Activated B cell treated with CpG ODN at 0.5 μM for 24 hours (primary cell): ENCODE measurements at regions not wholly inside any gene's neighbourhood (a gene's known extent, or its start where the extent isn't known, plus 50 kb on each side); places are given as distances from the start of the nearest gene placed in this dataset.

Source experiments
- ATAC-seq: fragments of 200-7000 bp; cut with Tn5 transposase; one replicate; pipeline ENCODE4 v1.10.0; 2021; ENCODE audit warnings: low read depth, mild to moderate bottlenecking, moderate library complexity
- CTCF ChIA-PET: fragments of 350-600 bp; sonication (Branson Sonifier 250); formaldehyde crosslinking; loops from one replicate; lab custom pipeline; 2021; ENCODE audit warnings: antibody characterized with exemption; lab: Charles Lee
- POLR2A ChIA-PET: fragments of 350-600 bp; sonication (Branson Sonifier 250); formaldehyde crosslinking; loops from one replicate; lab custom pipeline; 2021; ENCODE audit warnings: antibody characterized with exemption; lab: Charles Lee
- DNase-seq: peaks from one replicate; pipeline ENCODE4 v3.0.0; 2022
- H3K27ac Mint-ChIP-seq: one replicate; pipeline ENCODE4 v1.8.0; 2020; ENCODE audit warnings: mixed read lengths
- H3K27me3 Mint-ChIP-seq: one replicate; pipeline ENCODE4 v1.8.0; 2021; ENCODE audit warnings: mixed read lengths
- H3K36me3 Mint-ChIP-seq: one replicate; pipeline ENCODE4 v1.8.0; 2021; ENCODE audit warnings: low read depth, mixed read lengths
- H3K4me1 Mint-ChIP-seq: one replicate; pipeline ENCODE4 v1.8.0; 2021; ENCODE audit warnings: mixed read lengths
- H3K4me3 Mint-ChIP-seq: one replicate; pipeline ENCODE4 v1.8.0; 2020; ENCODE audit warnings: mild to moderate bottlenecking, mixed read lengths
- H3K9me3 Mint-ChIP-seq: one replicate; pipeline ENCODE4 v1.8.0; 2020; ENCODE audit warnings: mixed read lengths
- intact Hi-C: fragments of 100-400 bp; cut with micrococcal nuclease; formaldehyde crosslinking; loops from one replicate; pipeline ENCODE4 v1.15.1; 2024
- TF ChIP-seq, protein P1 (sequence below): fragments of 200-600 bp; IDR thresholded peaks from one replicate; pipeline ENCODE4 v1.8.0; 2022; ENCODE audit warnings: antibody characterized with exemption, mild to moderate bottlenecking

GRCh38 chr6:137286916-137287315, 67.7 kb upstream of the IFNGR1 start:
- DNase-seq = no peak
- peaks cover 41% of the 10 kb centered on the region for H3K4me1 Mint-ChIP-seq
- intact Hi-C loops = no loop called here
- TF ChIP-seq, protein P1, sequence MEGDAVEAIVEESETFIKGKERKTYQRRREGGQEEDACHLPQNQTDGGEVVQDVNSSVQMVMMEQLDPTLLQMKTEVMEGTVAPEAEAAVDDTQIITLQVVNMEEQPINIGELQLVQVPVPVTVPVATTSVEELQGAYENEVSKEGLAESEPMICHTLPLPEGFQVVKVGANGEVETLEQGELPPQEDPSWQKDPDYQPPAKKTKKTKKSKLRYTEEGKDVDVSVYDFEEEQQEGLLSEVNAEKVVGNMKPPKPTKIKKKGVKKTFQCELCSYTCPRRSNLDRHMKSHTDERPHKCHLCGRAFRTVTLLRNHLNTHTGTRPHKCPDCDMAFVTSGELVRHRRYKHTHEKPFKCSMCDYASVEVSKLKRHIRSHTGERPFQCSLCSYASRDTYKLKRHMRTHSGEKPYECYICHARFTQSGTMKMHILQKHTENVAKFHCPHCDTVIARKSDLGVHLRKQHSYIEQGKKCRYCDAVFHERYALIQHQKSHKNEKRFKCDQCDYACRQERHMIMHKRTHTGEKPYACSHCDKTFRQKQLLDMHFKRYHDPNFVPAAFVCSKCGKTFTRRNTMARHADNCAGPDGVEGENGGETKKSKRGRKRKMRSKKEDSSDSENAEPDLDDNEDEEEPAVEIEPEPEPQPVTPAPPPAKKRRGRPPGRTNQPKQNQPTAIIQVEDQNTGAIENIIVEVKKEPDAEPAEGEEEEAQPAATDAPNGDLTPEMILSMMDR = no peak
- no peak overlapping the region for H3K4me3 Mint-ChIP-seq
- ChIA-PET POLR2A (no interaction called here), CTCF (interaction anchor here (2.0 kb wide), 1 partner anchor 210 kb away, joined by 6 read pairs; no protein-coding TSS in a partner anchor)
- no peaks in the 10 kb centered on the region for H3K27me3 Mint-ChIP-seq
- no peak overlapping the region for H3K27ac Mint-ChIP-seq
- H3K36me3 Mint-ChIP-seq = no peaks in the 10 kb centered on the region
- no peaks in the 10 kb centered on the region for H3K9me3 Mint-ChIP-seq
- ATAC-seq = no peak

DNA sequence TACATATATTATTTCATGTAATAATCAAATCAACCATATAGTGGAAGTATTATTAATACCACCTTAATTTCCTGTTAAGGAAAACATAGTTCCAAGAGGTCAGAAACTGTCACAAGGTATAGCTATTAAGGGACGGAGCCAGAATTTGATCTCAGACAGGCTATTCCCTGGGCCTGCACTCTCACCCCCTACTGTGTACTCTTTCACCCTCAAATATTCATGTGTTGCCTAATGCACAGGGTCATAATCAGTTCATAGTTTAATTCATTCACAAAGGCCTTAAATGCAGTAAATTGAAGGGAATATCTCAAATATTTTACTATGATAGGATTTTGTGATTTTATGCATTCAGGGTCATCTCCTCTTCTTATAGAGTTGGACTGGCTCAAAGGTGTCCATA, 67.2 kb upstream of the IFNGR1 start:
- ChIA-PET CTCF (interaction anchor here (2.0 kb wide), 1 partner anchor 209 kb away, joined by 6 read pairs; no protein-coding TSS in a partner anchor), POLR2A (no interaction called here)
- TF ChIP-seq, protein P1 = no peak
- Mint-ChIP-seq H3K4me3 (no peak overlapping the region), H3K9me3 (no peaks in the 10 kb centered on the region), H3K36me3 (no peaks in the 10 kb centered on the region), H3K4me1 (peaks cover 40% of the 10 kb centered on the region), H3K27me3 (no peaks in the 10 kb centered on the region), H3K27ac (no peak overlapping the region)
- intact Hi-C loops = no loop called here
- DNase-seq = no peak
- ATAC-seq = no peak

DNA sequence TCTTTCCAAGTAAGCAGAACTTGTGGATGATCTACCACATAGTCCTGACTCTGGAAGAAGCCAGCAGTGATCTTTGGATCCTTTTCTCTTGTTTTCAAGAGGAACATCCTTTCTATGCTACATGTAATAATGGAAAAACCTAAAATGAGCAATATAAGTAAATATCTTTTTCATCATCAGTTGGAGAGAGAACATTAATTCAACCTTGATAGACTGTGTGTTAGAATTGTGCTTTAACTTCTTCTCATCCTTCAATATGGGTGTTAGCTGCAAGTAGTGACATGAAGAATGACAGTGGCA, 65.6 kb upstream of the IFNGR1 start:
- Mint-ChIP-seq H3K4me3 (no peak overlapping the region), H3K36me3 (no peaks in the 10 kb centered on the region), H3K4me1 (peaks cover 42% of the 10 kb centered on the region), H3K9me3 (no peaks in the 10 kb centered on the region), H3K27me3 (no peaks in the 10 kb centered on the region), H3K27ac (no peak overlapping the region)
- ChIA-PET POLR2A (interaction anchor here (0.8 kb wide), 1 partner anchor 17 kb away, joined by 3 read pairs; no protein-coding TSS in a partner anchor), CTCF (interaction anchor here (0.6 to 2.2 kb wide), 3 partner anchors 10 to 30 kb away, joined by 3 to 6 read pairs (median 3); no protein-coding TSS in a partner anchor)
- DNase-seq = no peak
- no peak for ATAC-seq
- intact Hi-C loops = no loop called here
- TF ChIP-seq, protein P1 = no peak

- Mint-ChIP-seq H3K9me3 (no peaks in the 10 kb centered on the region), H3K36me3 (no peaks in the 10 kb centered on the region), H3K4me1 (peaks cover 48% of the 10 kb centered on the region), H3K4me3 (peak overlapping the region; percentile 6), H3K27me3 (no peaks in the 10 kb centered on the region), H3K27ac (peak overlapping the region; percentile 5)
- intact Hi-C loops = no loop called here
- DNase-seq = no peak
- POLR2A ChIA-PET = interaction anchor here (0.8 kb wide), 1 partner anchor 16 kb away, joined by 3 read pairs; no protein-coding TSS in a partner anchor
- ATAC-seq = peak; percentile 38
- CTCF ChIA-PET = interaction anchor here (0.6 to 2.2 kb wide), 3 partner anchors 11 to 30 kb away, joined by 3 to 6 read pairs (median 3); no protein-coding TSS in a partner anchor
- TF ChIP-seq, protein P1 = no peak
These were observed 65.0 kb upstream of the IFNGR1 start for GRCh38 chr6:137283940-137284810.

DNA sequence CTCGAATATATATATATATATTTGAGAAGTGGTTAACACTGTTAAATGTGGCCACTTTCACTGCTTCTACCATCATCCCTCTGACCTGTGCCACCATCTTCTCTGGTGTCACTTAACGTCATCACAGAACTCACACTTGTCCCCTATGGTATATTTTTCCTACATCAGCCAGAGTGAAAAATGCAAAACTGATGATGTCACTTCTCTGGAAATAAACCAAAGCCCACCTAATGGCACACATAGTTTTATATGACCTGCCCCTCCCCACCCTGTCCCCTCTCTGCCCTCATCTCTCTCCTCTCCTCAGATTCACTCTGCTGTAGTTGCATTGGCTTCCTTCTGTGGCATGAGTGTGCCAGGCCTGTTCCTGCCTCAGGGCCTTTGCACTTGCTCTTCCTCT, 63.9 kb upstream of the IFNGR1 start:
- peaks cover 54% of the 10 kb centered on the region for H3K4me1 Mint-ChIP-seq
- CTCF ChIA-PET = no interaction called here

More for the DNA sequence above, 63.9 kb upstream of the IFNGR1 start:
- Mint-ChIP-seq H3K4me3 (no peak overlapping the region), H3K27me3 (no peaks in the 10 kb centered on the region), H3K27ac (no peak overlapping the region), H3K9me3 (no peaks in the 10 kb centered on the region), H3K36me3 (no peaks in the 10 kb centered on the region)
- ATAC-seq (no peak), DNase-seq (no peak)
- intact Hi-C loops = no loop called here
- POLR2A ChIA-PET = no interaction called here
- TF ChIP-seq, protein P1 = no peak
